Heart right ventricle (tissue), 16 donors: ENCODE measurements at regions not wholly inside any gene's neighbourhood (a gene's known extent, or its start where the extent isn't known, plus 50 kb on each side); places are given as distances from the start of the nearest gene placed in this dataset.

Source experiments
- ATAC-seq, 8 donors: fragments of 200-7000 bp; cut with Tn5 transposase; one replicate each; pipeline ENCODE4 v1.9.1; 2020; ENCODE audit warnings: mild to moderate bottlenecking in 8 of 8, moderate library complexity in 8 of 8, moderate number of reproducible peaks in 1 of 8
- DNase-seq, 2 donors: peaks; one replicate each; pipeline ENCODE4 v3.0.0-alpha.2; 2020
- H3K27ac ChIP-seq, 10 donors: fragments of 200-600 bp; sonication (generic) in 2 of 10; one replicate each; pipeline versions ENCODE4 v1.5.0 to v1.8.0; 2020 to 2022; ENCODE audit warnings: mild to moderate bottlenecking in 3 of 10
- H3K27me3 ChIP-seq, 7 donors: fragments of 200-600 bp; one replicate each; pipeline ENCODE4 v1.8.0; 2021 to 2022; ENCODE audit warnings: mild to moderate bottlenecking in 2 of 7
- H3K36me3 ChIP-seq, 9 donors: fragments of 200-600 bp; sonication (generic) in 1 of 9; one replicate each; pipeline versions ENCODE4 v1.5.0 to v1.8.0; 2020 to 2022; ENCODE audit warnings: mild to moderate bottlenecking in 2 of 9
- H3K4me1 ChIP-seq, 9 donors: fragments of 200-600 bp; sonication (generic) in 1 of 9; one replicate each; pipeline versions ENCODE4 v1.5.0 to v1.8.0; 2020 to 2022; ENCODE audit warnings: mild to moderate bottlenecking in 4 of 9
- H3K4me3 ChIP-seq, 10 donors: fragments of 200-600 bp; sonication (generic) in 2 of 10; one replicate each; pipeline versions ENCODE4 v1.5.0 to v1.8.0; 2020 to 2022; ENCODE audit warnings: mild to moderate bottlenecking in 7 of 10, moderate library complexity in 2 of 10
- H3K9me3 ChIP-seq, 11 donors: fragments of 200-600 bp in 10 of 11; sonication (generic) in 2 of 11; one replicate each; pipeline versions ENCODE4 v1.5.0 to v1.8.0; 2013 to 2022; ENCODE audit warnings: mild to moderate bottlenecking in 2 of 11, control low read depth in 1 of 11, moderate library complexity in 1 of 11
- WGBS, 2 donors: extraction: QIAGEN DNeasy Blood & Tissue Kit; methylation state at CpG; one replicate each; pipeline ENCODE4 v1.1.7; 2013; ENCODE audit warnings: inconsistent platforms in 1 of 2; 5-methylcytosine and 5-hydroxymethylcytosine counted together
- intact Hi-C, 10 donors: fragments of 100-400 bp; cut with DNase I; formaldehyde crosslinking; loops; one replicate each; pipeline versions ENCODE4 v1.11.1 to v1.14.2; 2022
- TF ChIP-seq, protein P1 (sequence below), 9 donors: fragments of 200-600 bp; sonication (generic) in 2 of 9; IDR thresholded peaks; one replicate each; pipeline versions ENCODE4 v1.5.0 to v1.8.0; 2021 to 2022; ENCODE audit warnings: antibody characterized with exemption in 9 of 9, mild to moderate bottlenecking in 5 of 9, moderate library complexity in 1 of 9
- donor health status: Arrhythmogenic right ventricular cardiomyopathy.
- donor health status: ischemic (EF 13 %, LVEDD 7.1; RV severe dilation, severe dysfunction).
- donor health status: healthy with polysubstance abuse.
- donor health status: DM: no; HTN: yes; CAD: no.
- donor health status: DM: no; HTN: no; CAD: no.
- donor health status: ischemic (EF 25% LVEDD 6.9; RV normal size, moderate dysfunction).
- donor health status: ischemic (EF 25% LVEDD 5.7; RV mildly dilated, moderate dysfunction).
- donor health status: healthy.
- donor health status: DM: yes; HTN: yes; CAD: no.
- donor health status: Ischemic cardiomyopathy.
- donor health status: ischemic (EF 35%, LVEDD 5.7; RV mildly dilated, moderate dysfunction).
- donor health status: nonischemic (EF 11% LVEDD 7.7; RV severe dilation, severe dysfunction).
- donor health status: DM: yes; HTN: yes; CAD: no.
- donor health status: PGD.
- donor health status: ischemic (EF 29% LVEDD 5.4; RV normal size, mild dysfunction).
- donor health status: nonischemic (EF 23%, LVEDD 6.1; RV moderate dilation, normal function).

DNA sequence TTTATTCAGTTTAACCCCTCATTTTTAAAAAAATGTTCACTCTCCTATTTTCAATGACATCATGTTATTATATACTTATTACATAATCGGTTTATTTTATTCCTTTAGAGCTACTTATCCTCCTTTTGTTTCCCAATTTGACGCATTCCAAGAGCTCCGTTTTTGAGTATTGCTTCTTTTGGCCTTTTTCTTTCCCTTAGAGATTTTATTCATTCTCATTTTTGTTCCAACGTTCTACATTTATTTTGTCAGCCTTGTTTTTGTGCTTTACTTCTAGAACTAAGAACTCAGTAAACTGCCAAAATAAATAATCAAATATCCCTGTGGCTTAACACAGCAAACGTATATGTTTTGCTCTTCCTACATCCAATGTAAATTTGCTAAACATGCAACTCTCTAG, 769.1 kb downstream of the NCAM2 start:
- WGBS, 2 donors = 51 to 64% methylated on average over 5 of the region's 5 CpGs
- ATAC-seq = no peak

DNA sequence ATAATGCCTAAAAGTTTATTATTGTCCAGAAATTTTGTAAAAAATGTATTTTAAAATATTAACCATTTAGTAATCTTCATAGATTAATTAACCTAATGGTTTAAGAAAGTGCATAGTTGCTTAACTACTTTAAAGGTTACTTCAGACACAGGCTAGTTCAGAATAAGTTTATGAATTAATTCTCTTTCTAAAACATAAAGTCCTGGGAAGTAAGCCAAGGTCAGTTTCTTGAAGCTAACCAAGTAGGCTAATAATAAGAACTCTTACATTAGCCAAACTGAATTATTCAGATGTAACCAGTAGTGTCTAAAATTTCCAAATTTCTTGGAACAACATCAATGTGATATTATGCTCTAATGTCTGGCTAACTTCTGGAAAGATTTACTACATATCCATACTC, 790.4 kb downstream of the NCAM2 start:
- peaks cover 0 to 10% (median 0%) of the 10 kb centered on the region in 11 donors for H3K9me3 ChIP-seq
- intact Hi-C loops = no loop called here
- ATAC-seq = no peak

More for the DNA sequence above, 769.1 kb downstream of the NCAM2 start:
- Histone ChIP-seq H3K9me3 (peaks cover 0 to 19% (median 0%) of the 10 kb centered on the region in 11 donors), H3K27ac (no peak overlapping the region), H3K4me1 (no peaks in the 10 kb centered on the region), H3K4me3 (no peak overlapping the region), H3K27me3 (no peaks in the 10 kb centered on the region), H3K36me3 (no peaks in the 10 kb centered on the region)
- no peak for DNase-seq
- TF ChIP-seq, protein P1, sequence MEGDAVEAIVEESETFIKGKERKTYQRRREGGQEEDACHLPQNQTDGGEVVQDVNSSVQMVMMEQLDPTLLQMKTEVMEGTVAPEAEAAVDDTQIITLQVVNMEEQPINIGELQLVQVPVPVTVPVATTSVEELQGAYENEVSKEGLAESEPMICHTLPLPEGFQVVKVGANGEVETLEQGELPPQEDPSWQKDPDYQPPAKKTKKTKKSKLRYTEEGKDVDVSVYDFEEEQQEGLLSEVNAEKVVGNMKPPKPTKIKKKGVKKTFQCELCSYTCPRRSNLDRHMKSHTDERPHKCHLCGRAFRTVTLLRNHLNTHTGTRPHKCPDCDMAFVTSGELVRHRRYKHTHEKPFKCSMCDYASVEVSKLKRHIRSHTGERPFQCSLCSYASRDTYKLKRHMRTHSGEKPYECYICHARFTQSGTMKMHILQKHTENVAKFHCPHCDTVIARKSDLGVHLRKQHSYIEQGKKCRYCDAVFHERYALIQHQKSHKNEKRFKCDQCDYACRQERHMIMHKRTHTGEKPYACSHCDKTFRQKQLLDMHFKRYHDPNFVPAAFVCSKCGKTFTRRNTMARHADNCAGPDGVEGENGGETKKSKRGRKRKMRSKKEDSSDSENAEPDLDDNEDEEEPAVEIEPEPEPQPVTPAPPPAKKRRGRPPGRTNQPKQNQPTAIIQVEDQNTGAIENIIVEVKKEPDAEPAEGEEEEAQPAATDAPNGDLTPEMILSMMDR (IDR thresholded peaks at IDR 0.05) = no peak
- intact Hi-C loops = no loop called here

DNA sequence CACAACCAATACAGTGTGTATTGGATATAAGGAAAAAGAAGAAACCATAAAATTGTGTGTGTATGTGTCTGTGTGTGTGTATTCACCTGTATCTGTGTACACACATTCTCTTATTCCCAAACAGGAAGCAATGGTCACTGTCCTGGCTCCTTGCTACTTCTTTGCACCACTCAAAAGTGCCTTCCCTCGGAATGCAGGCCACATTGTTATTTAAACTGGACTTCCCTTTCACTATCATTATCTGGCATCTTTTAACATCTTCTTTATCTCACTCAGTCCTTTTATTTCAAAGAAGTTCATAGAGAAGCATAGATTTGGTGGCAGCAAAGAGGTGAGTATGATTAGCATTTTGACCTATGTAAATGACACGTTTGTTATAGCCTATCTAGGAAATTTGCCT, 803.7 kb downstream of the NCAM2 start:
- WGBS, 2 donors = 39 to 55% methylated on average over 2 of the region's 2 CpGs
- TF ChIP-seq, protein P1 (IDR thresholded peaks at IDR 0.05) = no peak

More for the DNA sequence above, 790.4 kb downstream of the NCAM2 start:
- no peaks in the 10 kb centered on the region for H3K27me3 ChIP-seq
- H3K4me3 ChIP-seq = no peak overlapping the region
- no peaks in the 10 kb centered on the region for H3K36me3 ChIP-seq
- H3K4me1 ChIP-seq = no peaks in the 10 kb centered on the region
- no peak for DNase-seq
- no peak overlapping the region for H3K27ac ChIP-seq
- TF ChIP-seq, protein P1 (IDR thresholded peaks at IDR 0.05) = peak in 1 of 9 donors; percentile 2

DNA sequence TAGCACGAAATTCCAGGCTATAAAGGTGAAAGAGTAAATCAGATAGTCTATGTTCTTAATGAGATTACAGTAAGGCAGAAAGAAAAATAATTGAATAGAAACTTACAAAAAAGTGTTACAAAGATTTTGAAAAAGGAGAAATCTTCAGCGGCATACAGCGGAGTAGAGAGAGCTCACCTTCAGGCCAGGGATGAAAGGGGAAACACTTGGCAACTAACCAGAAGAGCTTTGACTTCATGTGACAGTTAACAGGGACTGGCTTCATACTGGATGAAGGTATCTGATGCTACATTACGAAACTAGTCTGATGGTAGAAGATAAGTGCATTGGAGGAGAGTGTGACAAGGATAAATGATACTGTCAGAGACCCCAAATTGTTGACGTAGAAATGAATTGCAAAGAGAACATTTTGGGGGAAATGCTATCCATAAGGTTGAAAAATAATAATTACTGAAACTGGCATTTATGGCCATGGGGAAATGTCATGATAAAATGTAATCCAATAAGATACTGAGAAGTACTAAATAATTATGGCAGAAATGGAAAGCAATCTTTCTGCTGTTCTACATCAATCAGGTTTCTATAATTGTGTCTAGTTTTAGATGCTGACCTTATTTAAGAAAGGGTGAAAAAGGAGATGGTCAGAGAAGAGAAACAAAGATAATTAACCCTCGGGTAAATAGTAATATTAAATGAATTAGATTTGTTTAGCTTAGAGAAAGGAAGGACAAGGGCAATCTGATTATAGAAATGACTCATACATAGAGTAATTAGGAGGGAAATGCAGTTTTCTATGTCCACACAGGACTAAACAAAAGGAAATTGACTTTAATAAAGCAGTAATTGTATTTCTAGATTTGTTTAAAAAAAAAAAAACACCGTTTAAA, 808.7 kb downstream of the NCAM2 start:
- no peaks in the 10 kb centered on the region for H3K36me3 ChIP-seq
- no peak for DNase-seq
- no peaks in the 10 kb centered on the region for H3K4me1 ChIP-seq
- intact Hi-C loops = no loop called here
- no peak for ATAC-seq
- TF ChIP-seq, protein P1 (IDR thresholded peaks at IDR 0.05) = no peak
- H3K9me3 ChIP-seq = peaks cover 0 to 12% (median 0%) of the 10 kb centered on the region in 11 donors
- no peak overlapping the region for H3K27ac ChIP-seq
- no peaks in the 10 kb centered on the region for H3K27me3 ChIP-seq
- H3K4me3 ChIP-seq = no peak overlapping the region
- 68 to 70% methylated on average over 7 of the region's 7 CpGs for WGBS, 2 donors

More for the DNA sequence above, 803.7 kb downstream of the NCAM2 start:
- Histone ChIP-seq H3K4me3 (no peak overlapping the region), H3K27ac (no peak overlapping the region), H3K27me3 (no peaks in the 10 kb centered on the region), H3K9me3 (peaks cover 0 to 12% (median 0%) of the 10 kb centered on the region in 11 donors), H3K36me3 (no peaks in the 10 kb centered on the region), H3K4me1 (no peaks in the 10 kb centered on the region)
- intact Hi-C loops = no loop called here
- no peak for ATAC-seq
- no peak for DNase-seq
